K562 (cell line): ENCODE measurements at regions not wholly inside any gene's neighbourhood (a gene's known extent, or its start where the extent isn't known, plus 50 kb on each side); places are given as distances from the start of the nearest gene placed in this dataset.
"Not testable (repeated sequence)": the region's sequence is repeated elsewhere in the genome, so short reads cannot be mapped to it uniquely, and the experiment has no call there.

ENCODE experiments used
- ATAC-seq: fragments of 200-7000 bp; cut with Tn5 transposase; 3 replicates; pipeline ENCODE4 v1.9.1; 2020; ENCODE audit warnings: moderate library complexity
- BruUV-seq: library from RNA; stranded (reverse); fragments of 400-500 nt; replicated peaks from 2 replicates; lab custom pipeline; 2021; lab: Mats Ljungman, UMichigan
- CTCF ChIA-PET: fragments of 300-600 bp; formaldehyde crosslinking; extraction: SDS; loops from one replicate; lab custom pipeline; 2021; ENCODE audit warnings: low intra/inter-chr PET ratio; lab: Yijun Ruan, JAX
- POLR2A ChIA-PET: fragments of 300-600, 350-650 bp; sonication (Branson Sonifier 250); formaldehyde crosslinking; extraction: SDS; loops from one replicate; lab custom pipeline; 2021; ENCODE audit warnings: antibody characterized with exemption, inconsistent platforms; lab: Yijun Ruan, JAX
- DNase-seq, 4 experiments: peaks; one replicate each; pipeline versions ENCODE4 v3.0.0 to v3.0.0-alpha.2; 2011 to 2018; ENCODE audit warnings: low spot score in 3 of 4, mixed read lengths in 3 of 4; ENCODE audit errors: extremely low read depth in 1 of 4
- FAIRE-seq: peaks from 2 replicates; lab custom pipeline; 2011; peaks lifted over from hg19 to GRCh38; lab: Jason Lieb, UNC
- H2AFZ ChIP-seq: 2 replicates; pipeline ENCODE4 v1.6.0; 2011; ENCODE audit warnings: low read depth, low read length, control low read depth, inconsistent platforms
- H3K27ac ChIP-seq: fragments of 200-600 bp; 3 replicates; pipeline ENCODE4 v1.8.0; 2011; ENCODE audit warnings: low read depth, mild to moderate bottlenecking, control low read depth, inconsistent platforms, low read length, moderate library complexity, mixed read lengths; ENCODE audit errors: extremely low read depth
- H3K27me3 ChIP-seq, 2 experiments: fragments of 300-600 bp in 1 of 2; 2 replicates in 1 of 2; 3 replicates in 1 of 2; pipeline versions ENCODE4 v1.6.0 to v1.8.0; 2011; ENCODE audit warnings: inconsistent platforms in 2 of 2, low read length in 2 of 2, mild to moderate bottlenecking in 1 of 2, mixed read lengths in 1 of 2, moderate library complexity in 1 of 2; ENCODE audit not compliant: control insufficient read depth in 2 of 2, insufficient read depth in 2 of 2
- H3K36me3 ChIP-seq: fragments of 300-600 bp; 3 replicates; pipeline ENCODE4 v1.8.0; 2011; ENCODE audit warnings: mild to moderate bottlenecking, low read length, inconsistent platforms; ENCODE audit not compliant: control insufficient read depth, insufficient read depth
- H3K4me1 ChIP-seq, 2 experiments: fragments of 200-600 bp in 1 of 2; replicated peaks in 1 of 2; 2 replicates in 1 of 2; 3 replicates in 1 of 2; pipeline versions ENCODE4 v1.5.1 to v1.8.0; 2011; ENCODE audit warnings: inconsistent platforms in 2 of 2, low read length in 2 of 2, mild to moderate bottlenecking in 1 of 2, mixed read lengths in 1 of 2, moderate library complexity in 1 of 2; ENCODE audit not compliant: control insufficient read depth in 2 of 2, insufficient read depth in 2 of 2
- H3K4me2 ChIP-seq: 2 replicates; pipeline ENCODE4 v1.6.1; 2011; ENCODE audit warnings: low read length, control low read depth, inconsistent platforms, mixed read lengths; ENCODE audit not compliant: insufficient read depth
- H3K4me3 ChIP-seq: fragments of 200-600 bp; sonication (generic), shearing (Covaris generic); 2 replicates; pipeline ENCODE4 v1.5.1; 2016; ENCODE audit warnings: control low read depth, inconsistent platforms
- H3K79me2 ChIP-seq: fragments of 200-600 bp; 3 replicates; pipeline ENCODE4 v1.8.0; 2011; ENCODE audit warnings: low read length, inconsistent platforms; ENCODE audit not compliant: control insufficient read depth, insufficient read depth
- H3K9ac ChIP-seq, 2 experiments: 2 replicates each; pipeline versions ENCODE4 v1.6.0 to v1.6.1; 2011; ENCODE audit warnings: low read depth in 2 of 2, low read length in 2 of 2, control low read depth in 1 of 2, inconsistent platforms in 1 of 2, mild to moderate bottlenecking in 1 of 2, mixed read lengths in 1 of 2; ENCODE audit not compliant: insufficient read depth in 1 of 2
- H3K9me1 ChIP-seq: one replicate; pipeline ENCODE4 v1.6.0; 2011; ENCODE audit warnings: inconsistent platforms, mild to moderate bottlenecking, low read length, moderate library complexity; ENCODE audit not compliant: control insufficient read depth, insufficient read depth
- H3K9me3 ChIP-seq: replicated peaks from 2 replicates; pipeline ENCODE4 v1.5.1; 2011; ENCODE audit warnings: low read depth, low read length, inconsistent platforms; ENCODE audit not compliant: control insufficient read depth, insufficient read depth
- H4K20me1 ChIP-seq: replicated peaks from 2 replicates; pipeline ENCODE4 v1.6.1; 2011; ENCODE audit warnings: low read length, inconsistent platforms, mixed read lengths; ENCODE audit not compliant: control insufficient read depth, insufficient read depth
- GABPA ChIP-seq: fragments of 200-800 bp; sonication (Bioruptor generic); conservative IDR thresholded peaks from 2 replicates; pipeline ENCODE4 v1.6.1; 2016; ENCODE audit warnings: low read depth, missing genetic modification characterization, missing compliant biosample characterization
- MAFG ChIP-seq: fragments of 450-650 bp; conservative IDR thresholded peaks from 2 replicates; pipeline ENCODE4 v1.6.1; 2016; ENCODE audit warnings: missing genetic modification characterization, missing compliant biosample characterization
- MYNN ChIP-seq, 2 experiments: sonication (generic); formaldehyde crosslinking in 1 of 2; IDR thresholded peaks; 2 replicates each; pipeline versions ENCODE4 v1.5.0 to v1.6.1; 2016 to 2020; ENCODE audit warnings: antibody characterized with exemption in 1 of 2, missing genetic modification reagents in 1 of 2
- PCBP1 ChIP-seq: fragments of 200-400 bp; formaldehyde crosslinking; IDR thresholded peaks from 2 replicates; pipeline ENCODE4 v1.6.1; 2018; ENCODE audit warnings: mild to moderate bottlenecking, low read depth, low read length; ENCODE audit not compliant: poor library complexity, severe bottlenecking
- SRSF9 ChIP-seq: fragments of 200-400 bp; formaldehyde crosslinking; IDR thresholded peaks from 2 replicates; pipeline ENCODE4 v1.6.1; 2017; ENCODE audit warnings: low read depth, low read length, borderline replicate concordance
- TAL1 ChIP-seq: fragments of 450-650 bp; IDR thresholded peaks from 2 replicates; pipeline ENCODE4 v1.6.1; 2016; ENCODE audit warnings: mild to moderate bottlenecking
- ZNF695 ChIP-seq: fragments of 450-650 bp; formaldehyde crosslinking; IDR thresholded peaks from 2 replicates; pipeline ENCODE4 v1.4.0; 2020; ENCODE audit warnings: mild to moderate bottlenecking, moderate library complexity
- WGBS: fragments of 100-300 bp; shearing (Covaris generic); methylation state at CpG from one replicate; pipeline ENCODE4 v1.1.6; 2016; ENCODE audit warnings: low coverage, mixed read lengths; ENCODE audit not compliant: insufficient coverage; ENCODE audit errors: missing lambda C conversion rate; 5-methylcytosine and 5-hydroxymethylcytosine counted together
- in situ Hi-C: fragments of 300-500 bp; cut with MboI; formaldehyde crosslinking; loops from 4 replicates; pipeline ENCODE4 v1.15.0; 2018; ENCODE audit warnings: inconsistent platforms, mixed read lengths
- intact Hi-C: fragments of 100-400 bp; cut with micrococcal nuclease; formaldehyde crosslinking; loops from 2 replicates; pipeline ENCODE4 v1.14.2; 2022

DNA sequence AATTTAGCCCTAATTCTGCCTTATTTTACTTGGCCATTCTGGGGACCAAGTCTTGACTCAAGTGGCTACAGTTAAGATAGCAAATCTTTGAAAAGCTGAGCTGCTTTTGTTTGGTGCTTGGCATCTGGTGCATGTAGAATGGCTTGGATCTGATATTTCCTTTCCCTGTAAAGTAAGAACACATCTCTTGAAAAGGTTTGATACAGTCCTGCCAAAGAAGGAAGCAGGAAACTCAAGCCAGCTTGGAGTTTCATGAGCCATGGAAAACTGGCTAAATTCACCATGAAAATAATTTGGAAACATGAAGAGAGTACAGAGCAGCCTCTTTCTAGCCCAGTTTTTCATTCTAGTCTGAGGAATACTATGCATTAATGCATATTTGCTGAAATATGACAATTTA, 61.0 kb upstream of the CDC42EP3 start:
- CTCF ChIA-PET, FAIRE-seq: not testable (repeated sequence)

DNA sequence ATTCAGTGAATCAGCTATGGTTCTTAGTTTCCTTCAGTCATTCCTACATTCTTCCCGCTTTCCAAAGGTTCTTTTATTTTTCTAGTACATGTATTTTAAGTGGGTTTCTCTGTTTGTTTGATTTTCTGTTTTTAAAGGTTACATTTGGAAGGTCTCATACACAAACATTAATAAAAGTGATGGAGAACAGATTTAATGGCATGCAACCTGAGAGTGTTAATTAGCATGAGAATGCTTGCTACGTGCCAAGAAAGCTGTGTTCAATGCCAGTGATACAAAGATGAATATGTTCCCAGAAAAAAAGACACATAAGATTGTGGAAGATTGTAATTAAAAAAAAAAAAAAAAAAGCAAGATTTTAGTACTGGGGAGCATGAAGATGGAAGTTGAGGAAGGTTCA, 61.8 kb upstream of the CDC42EP3 start:
- no TSS peak for BruUV-seq
- TF ChIP-seq TAL1 (no peak), MYNN (IDR thresholded peaks at IDR 0.05) (no peak), MYNN (CRISPR knock-in tag; IDR thresholded peaks at IDR 0.05) (no peak), GABPA (tag) (no peak), MAFG (tag) (no peak), SRSF9 (no peak), PCBP1 (no peak), ZNF695 (no peak)
- 7% methylated on average over 2 of the region's 2 CpGs for WGBS

More for the DNA sequence above, 61.0 kb upstream of the CDC42EP3 start:
- ATAC-seq, POLR2A ChIA-PET, H3K4me3 ChIP-seq, H3K79me2 ChIP-seq, in situ Hi-C loops, H3K27ac ChIP-seq, BruUV-seq, H2AFZ ChIP-seq, H3K9me3 ChIP-seq, H3K27me3 ChIP-seq, H4K20me1 ChIP-seq, intact Hi-C loops, H3K4me2 ChIP-seq, H3K36me3 ChIP-seq, DNase-seq, H3K9me1 ChIP-seq, H3K9ac ChIP-seq, H3K4me1 ChIP-seq: not testable (repeated sequence)

DNA sequence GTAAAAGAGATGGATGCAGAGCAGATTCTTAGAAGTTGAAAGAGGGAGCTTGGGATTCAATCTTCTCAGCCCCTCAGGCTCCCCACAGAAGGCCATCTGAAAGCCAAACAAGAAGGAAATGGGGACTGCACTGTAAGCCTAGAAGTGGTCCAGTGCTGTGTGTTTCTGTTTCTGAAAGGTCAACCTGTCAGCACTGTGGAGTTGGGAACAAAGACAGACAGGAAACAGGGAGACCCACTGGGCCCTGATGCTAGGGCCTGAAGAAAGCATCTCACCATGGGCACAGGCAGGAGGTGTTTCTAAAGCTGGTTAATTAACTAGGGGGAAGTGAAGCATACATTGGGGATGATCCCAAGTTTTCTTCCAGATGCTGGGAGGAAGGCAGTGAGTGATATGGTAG, 62.5 kb upstream of the CDC42EP3 start:
- H3K27ac ChIP-seq, FAIRE-seq, H3K79me2 ChIP-seq, H3K9me3 ChIP-seq, POLR2A ChIA-PET, DNase-seq, H3K9me1 ChIP-seq, H3K4me2 ChIP-seq, H3K9ac ChIP-seq, CTCF ChIA-PET, H2AFZ ChIP-seq, H3K27me3 ChIP-seq, ATAC-seq, H3K4me1 ChIP-seq, intact Hi-C loops, BruUV-seq, H3K36me3 ChIP-seq, H3K4me3 ChIP-seq, H4K20me1 ChIP-seq, in situ Hi-C loops: not testable (repeated sequence)

More for the DNA sequence above, 61.8 kb upstream of the CDC42EP3 start:
- CTCF ChIA-PET: no interaction called here
- DNase-seq (no peak), FAIRE-seq (no peak), ATAC-seq (no peak)
- Histone ChIP-seq H2AFZ (no peak overlapping the region), H3K27ac (no peak overlapping the region), H3K4me2 (no peak overlapping the region), H3K4me3 (no peak overlapping the region), H3K9me3 (no peaks in the 10 kb centered on the region), H3K4me1 (no peaks in the 10 kb centered on the region), H4K20me1 (no peaks in the 10 kb centered on the region), H3K36me3 (no peaks in the 10 kb centered on the region), H3K9me1 (no peaks in the 10 kb centered on the region), H3K79me2 (no peaks in the 10 kb centered on the region), H3K27me3 (no peaks in the 10 kb centered on the region), H3K9ac (no peak overlapping the region)
- intact Hi-C loops (no loop called here), in situ Hi-C loops (no loop called here)
- POLR2A ChIA-PET: no interaction called here
